Left kidney (tissue), 1 donor: ENCODE measurements at regions not wholly inside any gene's neighbourhood (a gene's known extent, or its start where the extent isn't known, plus 50 kb on each side); places are given as distances from the start of the nearest gene placed in this dataset.
"Not testable (repeated sequence)": the region's sequence is repeated elsewhere in the genome, so short reads cannot be mapped to it uniquely, and the experiment has no call there.

Source experiments
- DNase-seq: peaks from one replicate; pipeline ENCODE4 v3.0.0-alpha.2; 2013

DNA sequence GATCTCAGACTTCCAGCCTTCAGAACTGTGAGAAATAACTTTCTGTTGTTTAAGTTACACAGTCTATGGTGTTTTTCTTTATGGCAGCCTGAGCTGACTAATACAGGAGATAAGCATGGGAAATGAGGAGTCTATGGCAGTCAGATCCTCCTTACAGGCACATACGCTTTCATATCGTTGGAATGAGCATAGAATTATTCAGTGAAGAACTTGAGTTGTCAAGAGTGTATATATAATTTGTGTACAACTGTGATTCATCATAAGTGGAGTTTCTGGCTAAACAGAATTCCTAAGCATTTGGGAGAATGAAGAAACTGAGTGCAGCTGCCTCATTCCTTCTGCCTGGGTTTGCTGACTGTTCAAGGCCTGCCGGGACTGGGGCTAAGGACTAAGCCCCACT lies 516.7 kb downstream of the ADRA2A start:
- DNase-seq: no peak

GRCh38 chr10:111595173-111595572 lies 518.3 kb downstream of the ADRA2A start:
- DNase-seq: no peak

- peak; percentile 63 for DNase-seq
These were observed 521.7 kb downstream of the ADRA2A start for GRCh38 chr10:111598433-111599059.

DNA sequence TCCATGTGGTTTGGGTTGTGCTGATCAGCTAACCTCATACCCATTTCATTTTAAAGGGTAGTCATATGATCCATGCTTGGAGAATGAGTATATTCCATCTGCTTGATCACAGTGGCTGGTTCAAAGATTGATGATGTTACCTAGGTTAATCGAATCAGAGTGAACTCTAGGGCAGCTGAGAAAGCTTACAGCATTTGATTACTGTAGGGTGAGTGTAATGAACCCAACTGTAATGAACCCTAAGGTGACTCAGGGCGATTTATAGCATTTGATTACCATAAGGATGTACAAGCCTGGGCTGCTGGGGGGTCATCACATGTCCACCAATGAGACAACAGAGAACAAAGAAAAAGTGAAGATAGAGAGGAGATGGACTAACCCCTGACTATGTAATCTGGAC lies 523.1 kb downstream of the ADRA2A start:
- DNase-seq: no peak

GRCh38 chr10:111600772-111601171 lies 523.9 kb downstream of the ADRA2A start:
- DNase-seq: no peak

DNA sequence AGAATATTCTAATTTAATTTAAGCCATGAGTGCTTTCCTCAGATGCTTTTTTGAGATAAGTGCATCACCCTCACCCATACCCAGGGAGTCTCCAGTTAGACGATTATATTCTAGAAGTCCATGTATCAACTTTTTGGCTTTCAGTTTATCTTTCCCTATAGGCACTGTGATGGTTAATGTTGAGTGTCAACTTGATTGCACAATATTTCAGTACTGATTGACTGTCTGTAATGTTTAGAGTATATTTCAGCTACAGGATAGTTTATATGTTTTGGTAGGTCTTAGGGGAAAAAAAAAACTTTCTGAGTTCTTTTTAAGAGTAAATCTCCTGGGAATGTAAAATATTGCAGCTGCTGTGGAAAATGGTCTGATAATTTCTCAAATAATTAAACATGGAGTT lies 535.4 kb downstream of the ADRA2A start:
- no peak for DNase-seq

DNA sequence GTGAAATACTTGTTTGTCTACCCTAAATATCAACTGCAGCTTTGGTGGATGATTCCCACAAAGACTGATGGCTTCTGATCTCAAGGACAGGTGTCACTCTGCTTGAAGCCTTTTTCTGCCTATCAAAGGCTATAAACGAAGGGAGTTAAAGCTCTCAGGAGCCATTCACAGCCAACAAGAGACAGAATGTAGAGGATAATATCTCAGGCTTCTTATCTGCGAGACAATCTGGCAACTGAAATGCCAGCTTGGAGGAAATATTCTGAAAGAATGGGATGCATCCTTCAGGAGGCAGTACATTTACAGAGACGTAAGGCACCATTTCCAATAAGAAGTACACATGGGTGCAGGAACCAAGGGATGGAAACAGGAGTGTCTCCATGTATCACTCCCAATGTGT lies 549.4 kb downstream of the GPAM start:
- no peak for DNase-seq

GRCh38 chr10:111646021-111646420 lies 537.5 kb downstream of the GPAM start:
- DNase-seq: no peak

GRCh38 chr10:111648046-111648445 lies 535.5 kb downstream of the GPAM start:
- no peak for DNase-seq

DNA sequence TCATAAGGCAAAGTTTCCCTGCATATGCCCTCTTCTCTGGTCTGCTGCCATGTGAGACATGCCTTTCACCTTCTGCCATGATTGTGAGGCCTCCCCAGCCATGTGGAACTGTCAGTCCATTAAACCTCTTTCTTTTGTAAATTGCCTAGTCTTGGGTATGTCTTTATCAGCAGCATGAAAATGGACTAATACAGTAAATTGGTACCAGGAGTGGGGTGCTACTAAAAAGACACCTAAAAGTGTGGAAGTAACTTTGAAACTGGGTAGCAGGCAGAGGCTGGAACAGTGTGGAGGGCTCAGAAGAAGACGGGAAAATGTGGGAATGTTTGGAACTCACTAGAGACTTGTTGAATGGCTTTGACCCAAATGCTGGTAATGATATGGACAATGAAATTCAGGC lies 534.5 kb downstream of the GPAM start:
- DNase-seq: not testable (repeated sequence)

DNA sequence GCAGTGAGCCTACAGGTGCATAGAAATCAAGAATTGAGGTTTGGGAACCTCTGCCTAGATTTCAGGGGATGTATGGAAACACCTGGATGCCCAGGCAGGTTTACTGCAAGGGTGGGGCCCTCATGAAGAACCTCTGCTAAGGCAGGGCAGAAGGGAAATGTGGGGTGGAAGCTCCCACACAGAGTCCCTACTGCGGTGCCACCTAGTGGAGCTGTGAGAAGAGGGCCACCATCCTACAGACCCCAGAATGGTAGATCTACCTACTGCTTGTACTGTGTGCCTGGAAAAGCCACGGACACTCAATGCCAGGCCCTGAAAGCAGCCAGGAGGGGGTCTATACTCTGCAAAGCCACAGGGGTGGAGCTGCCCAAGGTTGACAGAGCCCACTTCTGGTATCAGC lies 533.5 kb downstream of the GPAM start:
- no peak for DNase-seq

GRCh38 chr10:111656066-111656465 lies 527.5 kb downstream of the GPAM start:
- no peak for DNase-seq

DNA sequence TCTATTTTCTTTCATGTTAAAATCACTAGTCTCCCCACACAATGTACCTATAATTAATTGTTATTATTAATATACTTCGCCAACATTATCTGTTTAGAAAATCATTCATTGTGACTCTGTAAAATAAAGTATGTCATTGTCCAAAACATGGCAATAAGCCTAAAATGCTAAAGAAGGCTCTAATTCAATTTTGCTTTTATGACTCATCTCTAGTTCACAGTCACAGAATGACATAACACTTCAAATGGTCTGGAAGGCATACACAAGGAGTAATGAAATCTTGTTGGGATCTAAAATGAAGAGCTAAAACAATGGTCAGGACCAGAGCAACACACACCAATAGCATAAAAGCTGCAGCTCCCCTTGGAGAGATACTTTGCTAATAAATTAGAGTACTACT lies 505.8 kb downstream of the GPAM start:
- DNase-seq: no peak

DNA sequence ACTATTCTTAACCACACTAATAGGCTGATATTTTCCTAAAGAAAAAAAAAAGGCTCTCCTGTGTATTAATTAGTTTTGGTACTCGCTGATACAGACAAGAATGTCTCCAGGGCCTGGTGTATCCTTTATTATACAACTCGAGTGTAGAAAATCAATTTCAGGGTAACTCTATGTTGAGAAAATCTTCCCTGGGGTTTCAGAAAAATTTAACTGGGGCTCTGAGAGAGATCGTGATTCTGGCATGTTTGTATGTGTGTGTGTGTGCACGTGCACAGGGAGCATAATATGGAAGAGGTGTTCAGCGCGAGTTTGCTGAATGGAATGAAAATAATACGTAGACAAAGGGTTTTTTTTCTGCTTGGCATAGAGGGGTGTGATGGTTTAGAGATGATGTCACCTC lies 496.8 kb downstream of the GPAM start:
- DNase-seq: no peak

- DNase-seq: no peak
These were observed 484.9 kb downstream of the GPAM start for GRCh38 chr10:111698711-111699110.

DNA sequence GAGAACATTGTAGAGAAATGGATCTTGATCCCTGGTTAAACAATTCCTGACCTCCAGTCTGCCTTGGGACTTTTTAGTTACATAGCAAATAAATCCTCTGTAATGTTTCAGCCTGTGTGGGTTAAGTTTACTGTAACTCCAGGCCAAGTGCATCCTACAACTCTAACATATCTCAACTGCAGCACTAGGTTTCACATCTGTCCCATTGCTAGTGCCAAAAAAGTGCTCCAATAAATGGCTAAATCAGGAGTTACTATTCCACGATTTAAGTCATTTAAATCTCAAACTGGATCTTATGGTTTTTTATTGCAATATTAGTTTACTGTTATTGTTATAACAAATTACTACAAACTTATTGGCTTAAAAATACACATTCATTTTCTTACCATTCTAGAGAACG lies 479.6 kb downstream of the GPAM start:
- DNase-seq: no peak

- no peak for DNase-seq
These were observed 478.5 kb downstream of the GPAM start for GRCh38 chr10:111705021-111705420.

GRCh38 chr10:111706331-111706730 lies 477.2 kb downstream of the GPAM start:
- no peak for DNase-seq

GRCh38 chr10:111707076-111707475 lies 476.5 kb downstream of the GPAM start:
- DNase-seq: no peak

- DNase-seq: no peak
These were observed 474.0 kb downstream of the GPAM start for GRCh38 chr10:111709603-111710002.

GRCh38 chr10:111716032-111716431 lies 467.5 kb downstream of the GPAM start:
- DNase-seq: no peak

DNA sequence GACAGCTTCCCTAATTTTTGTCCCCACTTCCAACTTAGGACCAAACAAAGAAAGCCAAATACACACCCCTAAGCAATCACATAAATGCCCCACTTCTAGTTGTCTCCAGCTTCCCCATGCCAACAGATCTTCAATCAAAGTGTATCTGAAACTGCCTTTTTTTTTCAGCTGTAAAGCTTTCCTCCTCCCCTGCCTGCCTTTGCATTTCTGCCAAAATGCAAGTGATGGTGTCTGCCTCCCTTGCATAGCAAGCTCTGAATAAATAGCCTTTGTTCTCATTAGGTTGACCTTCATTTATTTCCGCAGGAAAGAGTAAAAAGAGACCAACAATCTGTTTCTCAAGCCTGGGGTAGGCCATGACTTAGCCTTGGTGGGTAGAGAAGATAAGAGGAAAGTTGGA lies 459.4 kb downstream of the GPAM start:
- no peak for DNase-seq

DNA sequence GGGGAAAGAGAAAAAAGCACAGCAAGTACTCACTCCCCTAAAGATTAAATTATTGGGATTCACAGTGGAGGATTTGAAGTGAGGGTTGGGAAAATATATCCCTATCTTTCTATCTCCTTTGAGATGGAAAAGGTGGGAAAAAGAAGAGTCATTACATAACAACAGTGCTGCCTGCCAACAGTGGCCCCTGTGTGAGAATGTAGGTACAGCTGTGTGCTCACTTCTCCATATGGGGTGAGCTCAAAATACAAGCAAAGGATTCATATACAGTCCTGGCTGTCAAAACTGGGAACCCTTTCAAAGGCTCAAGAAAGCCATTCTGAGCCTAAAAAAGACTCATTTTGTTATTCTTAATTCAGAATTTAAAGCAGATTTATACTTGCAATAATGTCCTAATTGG lies 458.5 kb downstream of the GPAM start:
- no peak for DNase-seq

GRCh38 chr10:111732166-111732785 lies 451.3 kb downstream of the GPAM start:
- no peak for DNase-seq
